ENCODE measurements at regions not wholly inside any gene's neighbourhood (a gene's known extent, or its start where the extent isn't known, plus 50 kb on each side); places are given as distances from the start of the nearest gene placed in this dataset.

- TF ChIP-seq CTCF (IDR thresholded peaks at IDR 0.05; ENCODE audit: low read depth, low read length, poor library complexity, severe bottlenecking) (no peak), EZH2phosphoT487 (IDR thresholded peaks at IDR 0.05; ENCODE audit: borderline replicate concordance, low read length) (no peak)
Observed at GRCh38 chr2:240359695-240360094, 75.8 kb upstream of the GPC1 start.

All from DOHH2 (cell line).